Ovary (tissue), 3 donors: ENCODE measurements at regions not wholly inside any gene's neighbourhood (a gene's known extent, or its start where the extent isn't known, plus 50 kb on each side); places are given as distances from the start of the nearest gene placed in this dataset.

ENCODE experiments used
- EP300 ChIP-seq: sonication (generic); formaldehyde crosslinking; IDR thresholded peaks from one replicate; pipeline ENCODE4 v1.6.1; 2017; ENCODE audit warnings: antibody characterized with exemption
- POLR2A ChIP-seq: fragments of 450-650 bp; IDR thresholded peaks from one replicate; pipeline ENCODE4 v1.6.1; 2017; ENCODE audit warnings: antibody characterized with exemption, mild to moderate bottlenecking, moderate library complexity
- TF ChIP-seq, protein P1 (sequence below), 3 donors: fragments of 450-650 bp in 2 of 3; fragments of 200-600 bp in 1 of 3; IDR thresholded peaks; one replicate each; pipeline versions ENCODE4 v1.5.1 to v1.8.0; 2016 to 2022; ENCODE audit warnings: antibody characterized with exemption in 3 of 3, mild to moderate bottlenecking in 1 of 3
- donor health status: DM: no; HTN: no; CAD: no.

DNA sequence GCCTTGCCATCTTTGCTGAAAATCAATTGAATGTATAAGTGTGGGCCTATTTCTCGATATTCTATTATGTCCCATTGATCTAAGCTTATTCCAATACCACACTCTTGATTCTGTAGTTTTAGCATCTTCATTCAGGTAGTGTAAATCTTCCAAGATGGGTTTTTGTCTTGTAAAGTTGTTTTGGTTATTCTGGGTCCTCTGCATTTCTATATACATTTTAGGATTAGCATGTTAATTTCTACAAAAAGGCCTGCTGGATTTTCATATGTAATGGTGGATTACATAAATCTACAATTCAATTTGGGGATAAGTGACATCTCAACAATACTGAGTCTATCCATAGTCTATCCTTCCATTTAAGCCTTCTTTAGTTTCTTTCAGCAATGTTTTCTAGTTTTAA lies 86.0 kb upstream of the ANO4 start:
- TF ChIP-seq, protein P1, sequence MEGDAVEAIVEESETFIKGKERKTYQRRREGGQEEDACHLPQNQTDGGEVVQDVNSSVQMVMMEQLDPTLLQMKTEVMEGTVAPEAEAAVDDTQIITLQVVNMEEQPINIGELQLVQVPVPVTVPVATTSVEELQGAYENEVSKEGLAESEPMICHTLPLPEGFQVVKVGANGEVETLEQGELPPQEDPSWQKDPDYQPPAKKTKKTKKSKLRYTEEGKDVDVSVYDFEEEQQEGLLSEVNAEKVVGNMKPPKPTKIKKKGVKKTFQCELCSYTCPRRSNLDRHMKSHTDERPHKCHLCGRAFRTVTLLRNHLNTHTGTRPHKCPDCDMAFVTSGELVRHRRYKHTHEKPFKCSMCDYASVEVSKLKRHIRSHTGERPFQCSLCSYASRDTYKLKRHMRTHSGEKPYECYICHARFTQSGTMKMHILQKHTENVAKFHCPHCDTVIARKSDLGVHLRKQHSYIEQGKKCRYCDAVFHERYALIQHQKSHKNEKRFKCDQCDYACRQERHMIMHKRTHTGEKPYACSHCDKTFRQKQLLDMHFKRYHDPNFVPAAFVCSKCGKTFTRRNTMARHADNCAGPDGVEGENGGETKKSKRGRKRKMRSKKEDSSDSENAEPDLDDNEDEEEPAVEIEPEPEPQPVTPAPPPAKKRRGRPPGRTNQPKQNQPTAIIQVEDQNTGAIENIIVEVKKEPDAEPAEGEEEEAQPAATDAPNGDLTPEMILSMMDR (IDR thresholded peaks at IDR 0.05) = no peak
- TF ChIP-seq POLR2A (no peak), EP300 (no peak)
